Stimulated activated CD4-positive, alpha-beta T cell treated with anti-CD3 and anti-CD28 coated beads, Interleukin-15, amount 100 ng/mL, for 48 hours (primary cell): ENCODE measurements at regions not wholly inside any gene's neighbourhood (a gene's known extent, or its start where the extent isn't known, plus 50 kb on each side); places are given as distances from the start of the nearest gene placed in this dataset.

Source experiments
- DNase-seq, 2 donors: peaks; one replicate each; pipeline ENCODE4 v3.0.0-alpha.2; 2020; ENCODE audit warnings: low read depth in 2 of 2

DNA sequence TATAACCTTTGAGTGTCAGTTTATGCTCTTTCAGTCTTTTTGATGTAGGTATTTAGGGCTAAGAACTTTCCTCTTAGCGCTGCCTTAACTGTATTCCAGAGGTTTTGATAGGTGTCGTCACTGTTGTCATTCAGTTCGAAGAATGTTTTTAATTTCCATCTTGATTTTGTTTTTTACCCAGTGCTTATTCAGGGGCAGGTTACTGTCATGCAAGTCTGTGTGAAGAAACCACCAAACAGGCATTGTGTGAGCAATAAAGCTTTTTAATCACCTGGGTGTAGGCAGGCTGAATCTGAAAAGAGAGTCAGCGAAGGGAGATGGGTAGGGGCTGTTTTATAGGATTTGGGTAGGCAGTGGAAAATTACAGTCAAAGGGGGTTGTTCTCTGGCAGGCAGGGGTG lies 142.0 kb upstream of the USP9Y start:
- DNase-seq, result no peak

DNA sequence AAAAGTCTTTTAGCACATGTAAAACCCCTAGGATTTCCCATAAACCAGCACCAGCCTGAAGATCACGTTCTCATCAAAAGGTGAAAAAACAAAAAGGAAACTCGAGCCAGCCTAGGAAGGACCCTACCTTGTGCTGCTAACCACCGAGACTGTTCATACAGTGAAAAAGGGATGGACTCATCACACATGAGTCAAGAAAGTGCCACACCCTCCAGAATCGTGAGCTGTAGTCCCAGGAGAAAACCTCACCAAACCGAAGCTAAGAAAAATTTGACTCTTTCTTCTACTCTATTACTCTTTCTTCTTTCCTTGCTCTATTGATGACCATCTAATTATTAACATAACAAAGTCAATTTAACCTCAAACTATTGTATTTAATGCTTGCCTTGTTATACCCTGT lies 124.8 kb upstream of the USP9Y start:
- no peak for DNase-seq

DNA sequence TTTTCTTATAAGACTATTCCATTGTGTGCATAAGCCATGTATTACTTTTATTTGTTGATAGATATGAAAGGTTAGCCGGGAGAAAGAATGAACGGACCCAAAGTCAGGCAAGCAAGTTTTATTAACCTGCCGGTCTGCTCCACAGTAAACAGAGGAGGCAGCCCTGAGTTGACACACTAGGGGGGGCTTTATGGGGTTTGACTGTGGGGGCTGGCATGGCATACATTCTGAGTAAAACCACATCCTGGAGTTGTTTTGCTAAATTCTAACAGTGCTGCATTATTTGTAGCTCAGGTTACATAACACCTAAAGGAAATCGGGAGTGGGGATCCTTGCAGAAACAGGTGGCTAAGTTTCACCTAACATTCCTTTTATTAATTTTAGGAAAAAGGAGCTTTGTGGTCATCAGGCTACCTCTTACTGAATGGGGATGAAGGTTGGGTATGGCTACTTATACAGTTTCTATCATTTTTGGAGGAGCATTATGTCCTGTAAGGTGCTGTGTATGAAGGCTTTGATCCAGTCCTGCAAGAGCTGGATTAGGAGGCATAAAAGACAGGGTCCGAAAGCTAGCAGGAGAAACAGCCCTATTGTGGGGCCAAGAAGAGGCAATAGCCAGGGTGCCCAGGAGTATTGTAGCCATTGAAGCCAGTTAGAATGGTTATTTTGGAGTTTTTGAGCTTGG lies 107.4 kb upstream of the USP9Y start:
- no peak for DNase-seq

DNA sequence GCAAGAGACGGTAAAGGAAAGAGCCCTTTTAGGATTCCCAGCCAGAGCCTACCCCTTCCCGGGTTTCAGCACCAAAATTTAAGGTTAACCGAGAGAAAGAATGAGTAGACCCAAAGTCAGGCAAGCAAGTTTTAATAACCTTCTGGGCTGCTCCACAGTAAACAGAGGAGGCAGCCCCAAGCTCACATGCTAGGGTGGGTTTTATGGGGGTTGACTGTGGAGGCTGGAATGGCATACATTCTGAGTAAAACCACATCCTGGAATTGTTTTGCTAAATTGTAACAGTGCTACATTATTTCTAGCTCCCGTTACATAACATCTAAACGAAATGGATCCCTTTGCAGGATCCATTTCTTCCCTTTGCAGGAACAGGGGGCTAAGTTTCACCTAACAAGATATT lies 102.2 kb upstream of the USP9Y start:
- DNase-seq, result no peak

DNA sequence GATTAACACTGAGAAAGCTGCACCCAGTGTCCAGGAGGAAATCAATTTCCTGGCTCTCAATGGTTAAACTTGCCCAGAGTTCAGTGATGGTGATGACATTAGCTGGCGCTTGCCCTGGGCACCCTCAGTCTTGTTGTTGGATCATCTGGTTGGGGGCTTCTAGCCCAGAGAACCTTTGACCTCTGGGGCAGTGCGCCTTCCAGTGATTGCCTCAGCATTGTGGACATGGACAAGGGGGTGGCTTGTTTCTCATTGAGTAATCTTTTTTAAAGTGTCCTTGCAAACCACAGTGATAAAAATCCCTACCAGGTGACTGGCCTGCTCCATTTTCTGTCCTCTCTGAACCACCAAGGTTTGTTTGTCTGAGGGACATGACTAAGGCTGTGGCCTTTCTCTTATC lies 95.6 kb upstream of the USP9Y start:
- DNase-seq, result no peak

DNA sequence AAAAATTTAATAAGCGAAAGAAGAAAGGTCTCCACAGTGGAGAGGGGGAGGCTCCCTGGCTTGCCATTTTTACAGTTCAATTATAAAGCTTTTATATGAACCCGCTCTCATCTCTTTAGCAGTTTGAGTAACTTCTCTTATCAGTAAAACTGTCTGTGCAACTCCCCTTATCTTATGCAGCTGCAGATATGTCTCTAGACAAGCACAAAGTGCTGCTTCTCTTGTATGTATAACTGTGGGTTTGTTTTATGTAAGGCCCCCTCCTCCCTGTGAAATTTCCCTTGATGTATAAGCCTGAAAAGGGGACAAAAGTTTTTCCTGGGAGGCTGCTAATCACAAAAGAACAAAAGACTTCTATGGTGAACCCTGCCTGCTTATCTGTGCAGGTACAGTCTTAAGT lies 90.2 kb upstream of the USP9Y start:
- DNase-seq, result no peak

DNA sequence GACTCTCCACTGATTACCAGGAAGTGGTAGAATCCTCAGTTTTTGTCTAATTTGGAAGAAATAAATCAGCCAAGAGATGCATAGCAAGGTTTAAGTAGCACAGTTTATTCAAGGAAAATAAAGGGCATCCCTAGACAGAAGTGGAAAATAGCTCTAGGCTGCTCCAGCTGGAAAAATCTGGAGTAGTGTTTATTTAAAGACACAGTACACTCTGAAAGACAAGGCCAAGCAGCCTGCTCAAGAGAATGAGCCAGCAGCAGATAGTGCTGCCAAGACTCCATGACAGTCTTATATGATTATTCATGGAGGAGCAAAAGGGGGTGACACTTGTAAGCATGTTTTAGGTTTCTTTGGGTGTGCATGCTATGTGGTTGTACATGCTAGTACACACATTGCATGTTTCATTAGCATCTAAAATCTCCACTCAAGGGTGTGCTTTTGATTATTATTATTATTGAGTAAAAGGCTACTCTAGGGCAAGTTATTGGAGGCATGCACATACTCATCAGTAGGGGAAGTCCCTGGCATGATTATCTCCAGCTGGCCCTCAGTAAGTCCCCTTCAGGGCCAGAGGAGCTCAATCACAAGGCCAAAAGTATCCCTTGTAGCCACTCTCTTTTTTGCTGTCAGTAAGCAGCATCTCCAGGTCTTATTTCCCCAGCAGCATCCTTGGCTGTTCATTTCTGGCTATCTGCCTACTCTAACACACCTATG lies 85.1 kb upstream of the USP9Y start:
- DNase-seq, result no peak

DNA sequence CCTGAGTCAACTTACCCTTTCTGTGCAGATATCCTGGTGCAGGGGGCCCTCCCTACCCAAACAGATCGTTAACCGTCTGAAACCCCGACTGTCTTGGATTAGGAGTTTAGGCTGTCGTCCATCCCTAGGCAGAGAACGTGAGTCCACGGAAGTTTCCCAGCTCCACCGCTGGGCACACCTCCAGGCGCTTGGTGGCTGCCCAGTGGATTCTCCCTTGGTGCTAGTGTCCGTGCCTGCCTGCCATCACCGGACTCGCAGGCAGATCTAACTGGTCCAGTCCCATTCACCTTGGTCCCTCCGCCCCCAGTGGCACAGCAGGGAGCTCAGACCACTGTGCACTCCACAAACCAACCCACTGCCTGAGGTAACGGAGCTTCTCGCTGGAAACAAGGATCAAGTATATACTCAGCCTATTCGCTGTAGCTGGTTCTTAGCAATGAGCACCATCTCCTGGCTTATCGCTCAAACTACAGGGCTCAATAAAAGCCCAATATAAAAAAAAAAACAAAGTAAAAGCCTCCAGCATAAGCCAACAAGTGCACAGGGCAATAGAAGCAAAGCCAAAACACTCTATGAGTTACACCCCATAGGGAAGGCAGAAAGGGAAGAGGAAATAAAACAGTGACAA lies 79.5 kb upstream of the USP9Y start:
- DNase-seq, result no peak

DNA sequence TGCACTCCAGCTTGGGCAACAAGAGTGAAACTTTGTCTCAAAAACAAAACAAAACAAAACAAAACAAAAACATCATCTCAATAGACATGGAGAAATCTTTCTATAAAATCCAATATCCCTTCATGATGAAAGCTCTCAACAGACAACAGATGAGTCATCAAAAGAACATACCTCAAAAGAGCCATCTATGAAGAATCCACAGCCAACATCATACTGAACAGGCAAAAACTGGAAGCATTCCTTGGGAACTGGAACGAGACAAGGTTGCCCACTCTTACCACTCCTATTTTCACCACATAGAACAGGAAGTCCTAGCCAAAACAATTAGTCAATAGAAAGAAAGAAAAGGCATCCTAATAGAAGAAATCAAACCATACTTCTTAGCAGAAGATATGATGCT lies 77.8 kb upstream of the USP9Y start:
- DNase-seq, result no peak

DNA sequence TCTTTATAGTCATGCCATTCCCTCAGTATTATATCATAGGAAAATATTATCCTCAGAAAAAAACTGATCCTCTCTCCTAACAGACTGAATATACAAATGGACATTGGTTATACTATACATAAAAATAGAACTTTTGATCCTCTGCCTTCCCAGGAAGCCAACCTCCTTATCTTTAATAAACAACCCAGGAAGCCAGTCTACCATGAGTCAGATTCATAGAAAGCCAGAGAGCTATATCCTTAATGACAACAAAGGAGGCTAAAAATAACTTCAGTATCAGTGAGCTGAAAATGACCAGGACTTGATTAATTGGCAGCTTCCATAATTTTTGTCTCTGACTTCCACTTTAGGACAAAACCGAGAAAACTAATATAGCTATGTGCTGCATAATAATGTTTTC lies 58.0 kb upstream of the USP9Y start:
- DNase-seq, result no peak

DNA sequence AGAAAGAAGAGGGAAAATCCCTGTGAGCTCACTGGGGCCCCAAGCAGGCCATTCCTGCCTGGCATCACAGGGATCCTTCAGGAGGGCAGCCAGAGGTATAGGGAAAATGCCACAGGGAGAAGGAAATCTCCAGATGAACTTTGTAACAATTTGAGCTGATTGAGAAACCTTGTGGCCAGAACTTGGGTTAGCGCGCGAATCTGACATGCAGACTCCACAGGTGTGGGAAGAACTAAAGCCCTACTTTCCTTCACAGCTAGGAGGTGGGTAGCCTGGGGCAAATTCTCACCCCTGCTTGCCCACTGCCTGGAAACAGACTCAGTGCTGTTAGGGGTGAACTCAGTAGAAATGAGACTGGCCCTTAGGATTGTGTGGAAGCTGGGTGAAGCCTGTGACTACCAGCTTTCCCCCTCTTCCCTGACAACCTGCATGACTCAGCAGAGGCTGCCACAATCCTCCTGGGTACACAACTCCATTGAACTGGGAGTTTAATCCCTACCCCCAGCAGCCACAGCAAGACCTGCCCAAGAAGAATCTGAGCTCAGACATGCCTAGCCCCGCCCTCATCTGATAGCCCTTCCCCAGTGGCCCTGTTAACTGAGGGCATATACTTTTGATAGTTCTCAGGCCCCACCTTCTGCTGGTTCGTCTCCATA lies 57.2 kb upstream of the USP9Y start:
- no peak for DNase-seq

DNA sequence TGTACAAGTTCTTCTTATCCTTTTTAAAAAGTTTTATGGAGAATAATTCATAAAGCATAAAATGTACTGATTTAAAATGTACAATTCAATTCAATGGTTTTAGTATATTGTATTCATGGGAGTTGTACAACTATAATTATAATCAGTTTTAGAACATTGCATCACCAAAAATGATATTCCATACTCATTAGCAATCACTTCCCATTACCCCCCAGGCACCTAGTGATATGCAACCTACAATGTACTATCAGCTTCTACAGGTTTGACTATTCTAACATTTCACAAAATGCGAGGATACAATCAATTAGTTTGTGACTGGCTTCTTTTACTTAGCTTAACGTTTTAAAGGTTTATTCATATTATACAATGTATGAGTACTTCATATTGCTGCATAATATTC lies 49.9 kb upstream of the USP9Y start:
- no peak for DNase-seq
